Omental fat pad (tissue), 3 donors: ENCODE measurements at regions not wholly inside any gene's neighbourhood (a gene's known extent, or its start where the extent isn't known, plus 50 kb on each side); places are given as distances from the start of the nearest gene placed in this dataset.

Source experiments
- ATAC-seq: fragments of 150-250 bp; one replicate; pipeline ENCODE4 v1.9.1; 2016; ENCODE audit warnings: mild to moderate bottlenecking, moderate library complexity; ENCODE audit not compliant: low FRiP score
- DNase-seq: peaks from one replicate; pipeline ENCODE4 v3.0.0-alpha.2; 2019; ENCODE audit warnings: low spot score
- CTCF ChIP-seq, 3 donors: fragments of 450-650 bp; IDR thresholded peaks; one replicate each; pipeline ENCODE4 v1.5.1; 2016 to 2017; ENCODE audit warnings: antibody characterized with exemption in 3 of 3, mild to moderate bottlenecking in 3 of 3, moderate library complexity in 2 of 3

GRCh38 chr9:90988318-90988717 is 186.7 kb downstream of the SYK start:
- no peak for TF ChIP-seq CTCF (IDR thresholded peaks at IDR 0.05)
- ATAC-seq (no peak), DNase-seq (no peak)

- ATAC-seq (no peak), DNase-seq (no peak)
- TF ChIP-seq CTCF (IDR thresholded peaks at IDR 0.05): no peak
These were observed 190.3 kb downstream of the SYK start for GRCh38 chr9:90991953-90992352.

DNA sequence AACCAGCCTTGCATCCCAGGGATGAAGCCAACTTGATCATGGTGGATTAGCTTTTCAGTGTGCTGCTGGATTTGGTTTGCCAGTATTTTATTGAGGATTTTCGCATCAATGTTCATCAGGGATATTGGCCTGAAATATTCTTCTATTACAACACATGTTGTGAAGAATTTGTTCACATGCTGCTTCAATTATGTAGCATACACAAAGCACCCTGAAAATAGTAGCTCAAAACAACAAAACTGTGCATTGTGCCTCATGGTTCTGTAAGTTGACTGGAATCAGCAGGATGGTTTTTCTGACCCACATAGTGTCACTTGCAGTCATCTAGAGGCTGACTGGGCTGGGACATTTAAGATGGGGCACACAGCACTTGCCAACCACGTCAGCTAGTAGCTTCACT is 193.9 kb downstream of the SYK start:
- no peak for TF ChIP-seq CTCF (IDR thresholded peaks at IDR 0.05)
- ATAC-seq: no peak
- DNase-seq: no peak

DNA sequence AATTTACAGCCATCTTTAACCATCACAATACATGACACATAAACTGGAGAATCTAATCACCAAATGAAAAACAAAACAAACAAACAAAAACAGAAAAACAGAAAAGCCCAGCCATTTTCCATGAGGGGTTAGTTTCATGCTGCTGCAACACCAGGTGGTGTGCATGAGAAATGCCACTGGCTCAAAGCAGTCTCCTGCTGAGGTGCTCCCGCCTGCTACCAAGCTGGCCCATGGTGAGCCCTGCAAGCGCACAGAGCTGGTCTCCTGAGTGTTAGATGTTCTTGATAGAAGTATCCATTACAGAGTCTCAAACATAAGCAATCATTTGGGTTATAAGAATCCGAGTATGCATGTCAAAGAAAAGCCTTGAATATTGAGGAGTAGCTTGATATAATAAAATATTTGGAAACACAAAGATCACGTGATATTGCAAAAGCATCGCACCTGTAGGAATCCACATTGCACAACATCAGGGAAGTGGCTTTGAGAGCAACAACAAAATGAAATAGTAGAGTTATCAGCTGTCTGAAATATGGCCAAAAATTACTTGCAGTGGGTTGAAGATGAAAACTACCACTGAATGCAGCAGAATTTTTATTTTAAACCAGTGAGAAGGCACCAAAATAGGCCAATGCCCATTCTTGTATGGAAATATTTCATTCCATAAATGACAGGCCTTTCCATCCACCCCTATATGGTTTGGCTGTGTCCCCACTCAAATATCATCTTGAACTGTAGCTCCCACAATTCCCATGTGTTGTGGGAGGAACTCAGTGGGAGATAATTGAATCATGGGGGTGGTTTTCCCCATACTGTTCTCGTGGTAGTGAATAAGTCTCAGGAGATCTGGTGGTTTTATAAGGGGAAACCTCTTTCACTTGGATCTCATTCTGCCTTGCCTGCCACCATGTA is 194.8 kb downstream of the SYK start:
- DNase-seq (no peak), ATAC-seq (no peak)
- no peak for TF ChIP-seq CTCF (IDR thresholded peaks at IDR 0.05)

DNA sequence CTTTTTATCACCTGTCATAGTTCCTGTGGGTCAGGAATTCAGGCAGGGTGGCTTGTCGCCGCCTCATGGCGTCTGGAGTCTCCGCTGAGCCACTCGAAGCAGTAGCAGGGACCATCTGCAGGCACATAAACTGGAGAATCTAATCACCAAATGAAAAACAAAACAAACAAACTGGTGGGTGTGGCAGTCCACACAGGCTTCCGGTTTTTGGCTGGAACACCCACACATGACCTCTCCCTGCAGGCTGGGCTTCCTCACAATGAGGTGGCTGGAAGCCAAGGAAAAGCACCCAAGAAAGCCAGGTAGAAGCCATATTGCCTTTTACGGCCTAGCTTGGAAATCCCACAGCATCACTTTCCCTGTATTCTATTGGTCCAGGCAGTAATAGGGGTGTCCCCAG is 197.0 kb downstream of the SYK start:
- DNase-seq (no peak), ATAC-seq (no peak)
- TF ChIP-seq CTCF (IDR thresholded peaks at IDR 0.05): no peak

GRCh38 chr9:90999425-91000397 is 198.1 kb downstream of the SYK start:
- no peak for TF ChIP-seq CTCF (IDR thresholded peaks at IDR 0.05)
- DNase-seq (no peak), ATAC-seq (no peak)
